ENCODE measurements at regions not wholly inside any gene's neighbourhood (a gene's known extent, or its start where the extent isn't known, plus 50 kb on each side); places are given as distances from the start of the nearest gene placed in this dataset.

- no peak for TF ChIP-seq POLR2AphosphoS5 (IDR thresholded peaks at IDR 0.05; ENCODE audit: low read depth, low read length)
- FAIRE-seq (no peak), DNase-seq (ENCODE audit: insufficient read length, low spot score) (no peak)
Observed at GRCh38 chr10:113409175-113409574, 143.7 kb upstream of the HABP2 start.

DNA sequence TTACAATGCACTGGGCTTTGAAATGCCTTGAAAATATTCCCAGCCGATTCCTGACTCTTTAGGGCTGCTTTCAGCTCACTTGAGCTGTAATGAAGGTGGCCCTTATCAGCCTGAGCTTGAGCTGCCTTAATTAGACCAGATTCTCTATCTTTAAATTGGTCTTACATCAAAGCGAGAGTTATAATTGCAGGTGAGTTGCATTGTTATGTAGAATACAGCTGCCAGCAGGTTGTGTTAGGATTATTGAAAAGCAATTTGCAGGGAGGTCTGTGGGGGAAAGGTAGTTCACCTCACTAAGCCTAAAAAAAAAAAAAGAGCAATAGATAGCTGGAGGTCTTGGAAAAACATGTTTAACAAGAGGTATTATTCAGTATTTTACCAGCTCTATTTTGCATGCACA lies 142.2 kb upstream of the HABP2 start:
- DNase-seq (ENCODE audit: insufficient read length, low spot score) (no peak), FAIRE-seq (no peak)
- no peak for TF ChIP-seq POLR2A (IDR thresholded peaks at IDR 0.05; ENCODE audit: low read depth, low read length)
- no peak for TF ChIP-seq POLR2AphosphoS5 (IDR thresholded peaks at IDR 0.05; ENCODE audit: low read depth, low read length)
- TF ChIP-seq TAF1 (IDR thresholded peaks at IDR 0.05; ENCODE audit: low read depth, low read length): no peak
- TF ChIP-seq PAX5 (IDR thresholded peaks at IDR 0.05; ENCODE audit: insufficient read depth, low read length, severe bottlenecking): no peak
- no peak for TF ChIP-seq SPI1 (IDR thresholded peaks at IDR 0.05; ENCODE audit: low read depth, low read length)

DNA sequence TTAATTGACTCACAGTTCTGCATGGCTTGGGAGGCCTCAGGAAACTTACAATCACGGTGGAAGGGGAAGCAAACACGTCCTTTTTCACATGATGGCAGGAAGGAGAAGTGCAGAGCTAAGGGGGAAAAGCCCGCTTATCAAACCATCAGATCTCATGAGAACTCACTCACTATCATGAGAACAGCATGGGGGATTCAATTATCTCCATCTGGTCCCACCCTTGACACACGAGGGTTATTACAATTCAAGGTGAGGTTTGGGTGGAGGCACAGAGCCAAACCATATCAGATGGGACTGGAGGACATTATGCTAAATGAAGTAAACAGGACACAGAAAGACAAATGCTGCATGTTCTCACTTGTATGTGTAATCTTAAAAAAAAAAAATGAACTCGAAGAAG lies 141.4 kb upstream of the HABP2 start:
- FAIRE-seq: no peak
- no peak for DNase-seq (ENCODE audit: insufficient read length, low spot score)
- TF ChIP-seq POLR2AphosphoS5 (IDR thresholded peaks at IDR 0.05; ENCODE audit: low read depth, low read length) (no peak), SPI1 (IDR thresholded peaks at IDR 0.05; ENCODE audit: low read depth, low read length) (no peak), PAX5 (IDR thresholded peaks at IDR 0.05; ENCODE audit: insufficient read depth, low read length, severe bottlenecking) (no peak), POU2F2 (IDR thresholded peaks at IDR 0.05; ENCODE audit: low read depth, low read length) (no peak), TAF1 (IDR thresholded peaks at IDR 0.05; ENCODE audit: low read depth, low read length) (no peak), POLR2A (IDR thresholded peaks at IDR 0.05; ENCODE audit: low read depth, low read length) (no peak)

DNA sequence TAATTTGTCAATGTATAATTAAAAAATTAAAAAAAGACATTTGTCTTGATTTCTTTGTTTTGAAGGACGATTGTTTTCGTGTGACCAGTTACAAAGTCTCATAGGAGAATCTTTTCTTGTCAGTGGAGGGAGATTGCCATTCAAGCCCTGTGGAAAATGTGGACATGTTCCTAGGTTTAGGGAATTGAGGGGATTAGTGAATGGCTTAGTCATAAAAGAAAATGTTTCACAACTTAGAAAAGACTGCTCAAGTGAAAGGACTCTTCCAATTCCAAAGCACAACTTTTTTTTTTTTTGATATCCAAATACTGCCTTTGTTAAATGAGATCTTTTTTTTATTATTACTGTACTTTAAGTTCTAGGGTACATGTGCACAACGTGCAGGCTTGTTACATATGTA lies 140.7 kb upstream of the HABP2 start:
- no peak for TF ChIP-seq POU2F2 (IDR thresholded peaks at IDR 0.05; ENCODE audit: low read depth, low read length)
- no peak for TF ChIP-seq POLR2A (IDR thresholded peaks at IDR 0.05; ENCODE audit: low read depth, low read length)
- no peak for TF ChIP-seq TAF1 (IDR thresholded peaks at IDR 0.05; ENCODE audit: low read depth, low read length)
- TF ChIP-seq POLR2AphosphoS5 (IDR thresholded peaks at IDR 0.05; ENCODE audit: low read depth, low read length): no peak
- TF ChIP-seq SPI1 (IDR thresholded peaks at IDR 0.05; ENCODE audit: low read depth, low read length): no peak
- no peak for TF ChIP-seq PAX5 (IDR thresholded peaks at IDR 0.05; ENCODE audit: insufficient read depth, low read length, severe bottlenecking)
- FAIRE-seq: no peak

DNA sequence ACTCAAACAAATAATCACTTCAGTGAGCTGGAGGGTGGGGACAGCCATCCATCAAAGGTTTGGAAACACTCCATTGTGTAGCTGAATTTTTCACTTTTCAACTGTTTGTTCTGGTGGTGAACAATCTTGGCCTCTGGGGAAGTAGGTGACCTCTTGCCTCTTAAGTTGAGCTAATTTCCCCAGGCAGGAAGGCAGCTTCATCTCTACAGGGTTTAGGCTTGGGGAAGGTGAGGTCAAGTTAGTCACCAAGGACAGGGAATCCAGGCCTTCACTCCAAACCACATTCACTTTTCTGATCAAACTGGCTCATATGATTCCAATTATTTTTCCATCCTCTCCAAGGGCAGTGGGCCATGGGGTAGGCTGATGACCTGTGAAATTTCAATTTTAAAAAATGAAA lies 138.3 kb upstream of the HABP2 start:
- FAIRE-seq (no peak), DNase-seq (ENCODE audit: insufficient read length, low spot score) (no peak)
- TF ChIP-seq POU2F2 (IDR thresholded peaks at IDR 0.05; ENCODE audit: low read depth, low read length) (no peak), TAF1 (IDR thresholded peaks at IDR 0.05; ENCODE audit: low read depth, low read length) (no peak), POLR2AphosphoS5 (IDR thresholded peaks at IDR 0.05; ENCODE audit: low read depth, low read length) (no peak), SPI1 (IDR thresholded peaks at IDR 0.05; ENCODE audit: low read depth, low read length) (no peak), POLR2A (IDR thresholded peaks at IDR 0.05; ENCODE audit: low read depth, low read length) (no peak), PAX5 (IDR thresholded peaks at IDR 0.05; ENCODE audit: insufficient read depth, low read length, severe bottlenecking) (no peak)

More for the DNA sequence above, 140.7 kb upstream of the HABP2 start:
- DNase-seq (ENCODE audit: insufficient read length, low spot score): no peak

DNA sequence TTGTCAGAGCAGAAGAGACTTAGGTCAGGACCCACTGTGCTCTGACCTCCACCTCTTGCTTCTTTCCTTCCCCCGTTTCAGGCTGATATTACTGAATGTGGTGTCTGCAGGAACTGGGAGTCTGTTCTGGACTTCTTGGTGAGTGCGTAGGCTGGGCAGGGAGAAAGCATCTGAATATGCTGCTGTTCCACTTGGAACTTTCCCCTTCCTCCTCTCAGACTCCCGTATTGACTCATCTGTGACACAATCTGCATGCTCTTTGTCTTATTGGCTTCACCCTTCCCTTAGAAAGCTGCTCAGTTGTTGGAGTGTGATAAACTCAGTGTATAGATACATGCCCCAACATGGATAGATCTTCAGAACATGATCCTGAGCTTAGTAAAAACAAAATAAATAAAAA lies 137.6 kb upstream of the HABP2 start:
- DNase-seq (ENCODE audit: insufficient read length, low spot score) (no peak), FAIRE-seq (no peak)
- TF ChIP-seq POLR2AphosphoS5 (IDR thresholded peaks at IDR 0.05; ENCODE audit: low read depth, low read length) (no peak), SPI1 (IDR thresholded peaks at IDR 0.05; ENCODE audit: low read depth, low read length) (no peak), PAX5 (IDR thresholded peaks at IDR 0.05; ENCODE audit: insufficient read depth, low read length, severe bottlenecking) (no peak), POLR2A (IDR thresholded peaks at IDR 0.05; ENCODE audit: low read depth, low read length) (no peak), TAF1 (IDR thresholded peaks at IDR 0.05; ENCODE audit: low read depth, low read length) (no peak), POU2F2 (IDR thresholded peaks at IDR 0.05; ENCODE audit: low read depth, low read length) (no peak)

DNA sequence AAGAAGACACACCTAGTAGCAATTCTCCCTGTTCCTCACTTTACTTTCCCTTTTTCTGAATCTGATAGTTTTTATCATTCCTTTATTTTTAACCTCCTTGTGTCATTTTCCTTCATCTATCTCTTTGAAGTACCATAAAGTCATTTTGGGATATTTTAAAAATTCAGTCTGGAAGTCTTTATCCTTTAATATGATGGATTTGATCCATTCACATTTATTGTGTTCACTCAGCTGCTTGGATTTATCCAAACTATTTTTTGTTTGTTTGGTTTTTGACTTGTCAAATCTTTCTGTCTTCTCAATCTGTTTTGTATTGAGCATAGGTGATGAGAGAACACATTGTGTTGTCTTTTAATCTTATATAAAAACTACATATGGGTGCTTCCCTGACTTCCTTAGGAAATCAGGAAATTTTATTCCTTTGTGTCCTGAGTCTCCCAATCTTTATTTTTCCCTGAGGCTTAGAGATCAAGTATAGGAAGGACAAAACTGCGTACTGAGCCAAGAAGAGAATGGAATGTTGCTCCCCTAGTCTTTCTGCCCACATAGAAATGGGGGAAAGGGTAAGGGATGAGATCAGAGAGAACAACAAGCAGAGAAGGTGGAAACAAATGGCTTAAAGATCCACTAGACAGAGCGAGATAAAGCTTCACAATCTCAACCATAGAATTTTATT lies 132.7 kb upstream of the HABP2 start:
- DNase-seq (ENCODE audit: insufficient read length, low spot score): no peak
- no peak for TF ChIP-seq POLR2A (IDR thresholded peaks at IDR 0.05; ENCODE audit: low read depth, low read length)
- no peak for TF ChIP-seq PAX5 (IDR thresholded peaks at IDR 0.05; ENCODE audit: insufficient read depth, low read length, severe bottlenecking)
- TF ChIP-seq POU2F2 (IDR thresholded peaks at IDR 0.05; ENCODE audit: low read depth, low read length): no peak
- no peak for TF ChIP-seq SPI1 (IDR thresholded peaks at IDR 0.05; ENCODE audit: low read depth, low read length)
- no peak for TF ChIP-seq TAF1 (IDR thresholded peaks at IDR 0.05; ENCODE audit: low read depth, low read length)
- no peak for TF ChIP-seq POLR2AphosphoS5 (IDR thresholded peaks at IDR 0.05; ENCODE audit: low read depth, low read length)
- no peak for FAIRE-seq

DNA sequence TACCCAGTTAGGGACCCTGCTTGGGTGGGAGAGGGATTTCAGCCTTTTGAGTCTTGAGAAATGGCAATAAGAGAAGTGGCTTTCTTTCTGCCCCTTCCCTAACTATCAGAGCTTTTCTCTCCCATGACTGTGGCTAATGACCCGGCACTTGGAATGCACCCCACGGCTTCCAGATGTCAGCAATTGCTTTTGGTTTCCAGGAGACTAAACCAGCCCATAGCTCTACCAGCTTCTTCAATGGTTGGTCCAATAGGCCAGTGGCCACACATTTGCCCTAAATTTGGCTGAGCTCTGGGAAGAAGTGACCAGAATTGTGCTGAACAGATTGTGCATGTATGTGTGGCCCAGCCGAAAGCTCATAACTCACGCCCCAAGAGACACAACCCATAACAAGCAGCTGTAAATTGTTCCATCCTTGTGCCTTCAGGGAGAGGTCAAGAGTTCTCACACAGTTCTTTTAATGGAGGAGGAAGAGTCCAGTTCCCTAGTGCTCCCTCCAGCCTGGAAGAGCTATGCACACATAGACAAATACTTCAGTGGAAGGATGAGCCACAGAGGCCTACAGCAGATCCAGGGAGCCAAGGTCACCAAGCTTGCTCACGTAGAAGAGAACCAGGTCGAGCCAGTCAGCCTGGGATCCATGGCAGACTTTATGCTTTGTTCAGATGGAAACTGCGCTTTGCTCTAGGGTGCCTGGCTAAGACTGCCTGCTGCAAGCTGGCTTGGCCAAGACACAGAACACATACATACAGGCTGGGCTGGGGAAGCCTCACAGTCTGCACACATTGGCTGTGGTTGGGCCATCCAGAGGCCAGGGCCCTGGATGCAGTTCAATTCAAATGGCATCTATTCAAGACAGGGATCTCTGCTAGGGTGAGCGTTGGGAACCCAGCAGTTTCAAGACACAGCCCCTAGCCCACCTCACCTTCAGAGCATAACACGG lies 131.8 kb upstream of the HABP2 start:
- TF ChIP-seq POLR2AphosphoS5 (IDR thresholded peaks at IDR 0.05; ENCODE audit: low read depth, low read length) (no peak), POU2F2 (IDR thresholded peaks at IDR 0.05; ENCODE audit: low read depth, low read length) (no peak), PAX5 (IDR thresholded peaks at IDR 0.05; ENCODE audit: insufficient read depth, low read length, severe bottlenecking) (no peak), POLR2A (IDR thresholded peaks at IDR 0.05; ENCODE audit: low read depth, low read length) (no peak), SPI1 (IDR thresholded peaks at IDR 0.05; ENCODE audit: low read depth, low read length) (no peak), TAF1 (IDR thresholded peaks at IDR 0.05; ENCODE audit: low read depth, low read length) (no peak)
- FAIRE-seq (no peak), DNase-seq (ENCODE audit: insufficient read length, low spot score) (no peak)

- no peak for TF ChIP-seq POLR2AphosphoS5 (IDR thresholded peaks at IDR 0.05; ENCODE audit: low read depth, low read length)
- TF ChIP-seq SPI1 (IDR thresholded peaks at IDR 0.05; ENCODE audit: low read depth, low read length): no peak
- no peak for TF ChIP-seq PAX5 (IDR thresholded peaks at IDR 0.05; ENCODE audit: insufficient read depth, low read length, severe bottlenecking)
- TF ChIP-seq POU2F2 (IDR thresholded peaks at IDR 0.05; ENCODE audit: low read depth, low read length): no peak
- TF ChIP-seq TAF1 (IDR thresholded peaks at IDR 0.05; ENCODE audit: low read depth, low read length): no peak
- TF ChIP-seq POLR2A (IDR thresholded peaks at IDR 0.05; ENCODE audit: low read depth, low read length): no peak
- DNase-seq (ENCODE audit: insufficient read length, low spot score): no peak
- FAIRE-seq: no peak
Observed at GRCh38 chr10:113422371-113422770, 130.5 kb upstream of the HABP2 start.

Measured in GM12891 (cell line).